B cell (primary cell): ENCODE measurements at regions not wholly inside any gene's neighbourhood (a gene's known extent, or its start where the extent isn't known, plus 50 kb on each side); places are given as distances from the start of the nearest gene placed in this dataset.

Experiments used
- ATAC-seq: fragments of 200-7000 bp; cut with Tn5 transposase; one replicate; pipeline ENCODE4 v1.10.0; 2021; ENCODE audit warnings: low read depth, mild to moderate bottlenecking, moderate number of reproducible peaks, moderate library complexity
- CTCF ChIA-PET: fragments of 350-600 bp; sonication (Branson Sonifier 250); formaldehyde crosslinking; loops from one replicate; lab custom pipeline; 2021; ENCODE audit warnings: antibody characterized with exemption, inconsistent platforms; lab: Charles Lee
- POLR2A ChIA-PET: fragments of 350-600 bp; sonication (Branson Sonifier 250); formaldehyde crosslinking; loops from one replicate; lab custom pipeline; 2021; ENCODE audit warnings: antibody characterized with exemption; lab: Charles Lee
- DNase-seq: peaks from one replicate; pipeline ENCODE4 v3.0.0; 2013
- H2AFZ ChIP-seq: 2 replicates; pipeline ENCODE4 v1.6.1; 2012; ENCODE audit warnings: mild to moderate bottlenecking, low read depth, low read length; ENCODE audit not compliant: insufficient read depth, poor library complexity, severe bottlenecking
- H3K27ac ChIP-seq, 2 donors: 1 replicate in 1 of 2; 2 replicates in 1 of 2; pipeline ENCODE4 v1.5.1; 2012 to 2013; ENCODE audit warnings: low read length in 2 of 2, mild to moderate bottlenecking in 2 of 2, moderate library complexity in 1 of 2
- H3K27me3 ChIP-seq, 4 experiments: fragments of 200-600 bp in 1 of 4; sonication (generic) in 1 of 4; replicated peaks in 1 of 4; 1 replicate in 2 of 4; 2 replicates in 2 of 4; pipeline versions ENCODE4 v1.6.1 to v1.7.0; 2013 to 2016; ENCODE audit warnings: low read length in 3 of 4, mild to moderate bottlenecking in 2 of 4, mixed read lengths in 1 of 4, moderate library complexity in 1 of 4; ENCODE audit not compliant: insufficient read depth in 4 of 4, control insufficient read depth in 3 of 4; ENCODE audit errors: control extremely low read depth in 1 of 4
- H3K36me3 ChIP-seq, 2 experiments: replicated peaks in 1 of 2; 1 replicate in 1 of 2; 2 replicates in 1 of 2; pipeline versions ENCODE4 v1.6.1 to v1.7.1; 2013; ENCODE audit warnings: low read length in 1 of 2; ENCODE audit not compliant: insufficient read depth in 2 of 2, control insufficient read depth in 1 of 2; ENCODE audit errors: control extremely low read depth in 1 of 2, extremely low read depth in 1 of 2
- H3K4me1 ChIP-seq, 2 donors: fragments of 200-600 bp in 1 of 2; sonication (generic) in 1 of 2; 1 replicate in 1 of 2; 2 replicates in 1 of 2; pipeline versions ENCODE4 v1.5.1 to v1.6.1; 2013 to 2017; ENCODE audit warnings: low read length in 2 of 2; ENCODE audit not compliant: control insufficient read depth in 2 of 2, insufficient read depth in 2 of 2
- H3K4me2 ChIP-seq: replicated peaks from 2 replicates; pipeline ENCODE3; 2012; ENCODE audit warnings: mild to moderate bottlenecking, low read depth, low read length; ENCODE audit not compliant: poor library complexity, severe bottlenecking
- H3K4me3 ChIP-seq, 5 experiments: fragments of 200-600 bp in 1 of 5; sonication (generic) in 1 of 5; 1 replicate in 3 of 5; 2 replicates in 2 of 5; pipeline versions ENCODE4 v1.5.1 to v1.7.0; 2011 to 2016; ENCODE audit warnings: low read length in 4 of 5, mild to moderate bottlenecking in 4 of 5, low read depth in 2 of 5, control low read depth in 1 of 5, moderate library complexity in 1 of 5; ENCODE audit not compliant: insufficient read depth in 1 of 5; ENCODE audit errors: control extremely low read depth in 1 of 5, extremely low read depth in 1 of 5
- H3K79me2 ChIP-seq: fragments of 200-600 bp; sonication (generic); one replicate; pipeline ENCODE4 v1.6.0; 2016; ENCODE audit warnings: low read length; ENCODE audit not compliant: control insufficient read depth, insufficient read depth
- H3K9ac ChIP-seq: fragments of 200-600 bp; sonication (generic); 2 replicates; pipeline ENCODE4 v1.6.1; 2017; ENCODE audit warnings: mild to moderate bottlenecking, low read length, moderate library complexity
- H3K9me3 ChIP-seq, 3 donors: one replicate each; pipeline versions ENCODE4 v1.6.1 to v1.7.1; 2013; ENCODE audit warnings: low read length in 2 of 3; ENCODE audit not compliant: control insufficient read depth in 2 of 3, insufficient read depth in 1 of 3; ENCODE audit errors: control extremely low read depth in 1 of 3
- H4K20me1 ChIP-seq: 2 replicates; pipeline ENCODE4 v1.6.0; 2012; ENCODE audit warnings: mild to moderate bottlenecking, low read length; ENCODE audit not compliant: insufficient read depth, control insufficient read depth, poor library complexity, severe bottlenecking
- H3K27ac Mint-ChIP-seq: one replicate; pipeline ENCODE4 v1.8.0; 2021; ENCODE audit warnings: mixed read lengths
- H3K27me3 Mint-ChIP-seq: one replicate; pipeline ENCODE4 v1.8.0; 2021; ENCODE audit warnings: mixed read lengths
- H3K4me1 Mint-ChIP-seq: one replicate; pipeline ENCODE4 v1.8.0; 2021; ENCODE audit warnings: mixed read lengths
- H3K4me3 Mint-ChIP-seq: one replicate; pipeline ENCODE4 v1.8.0; 2021; ENCODE audit warnings: mixed read lengths
- H3K9me3 Mint-ChIP-seq: one replicate; pipeline ENCODE4 v1.8.0; 2022; ENCODE audit warnings: mixed read lengths; ENCODE audit not compliant: insufficient read depth
- CTCF ChIP-seq: fragments of 200-600 bp; IDR thresholded peaks from one replicate; pipeline ENCODE4 v1.8.0; 2022; ENCODE audit warnings: antibody characterized with exemption, mild to moderate bottlenecking
- EZH2 ChIP-seq: IDR thresholded peaks from 2 replicates; pipeline ENCODE4 v1.6.1; 2012; ENCODE audit warnings: borderline replicate concordance, low read depth, mild to moderate bottlenecking, moderate library complexity, low read length; ENCODE audit not compliant: insufficient read depth, poor library complexity, severe bottlenecking
- WGBS: methylation state at CpG from one replicate; pipeline ENCODE4 v1.1.5; 2013; ENCODE audit warnings: missing lambda C conversion rate; ENCODE audit not compliant: insufficient coverage; 5-methylcytosine and 5-hydroxymethylcytosine counted together
- intact Hi-C: fragments of 100-400 bp; cut with micrococcal nuclease; formaldehyde crosslinking; loops from one replicate; pipeline ENCODE4 v1.10.0; 2022

- no CpG with 5 or more reads among the region's 1 CpG for WGBS
- Mint-ChIP-seq H3K4me3 (no peak overlapping the region), H3K27ac (no peak overlapping the region), H3K27me3 (peaks cover 45% of the 10 kb centered on the region), H3K4me1 (no peaks in the 10 kb centered on the region), H3K9me3 (no peaks in the 10 kb centered on the region)
- TF ChIP-seq EZH2 (no peak), CTCF (no peak)
- Histone ChIP-seq H2AFZ (no peak overlapping the region), H3K4me2 (no peak overlapping the region), H3K36me3 (no peaks in the 10 kb centered on the region), H3K27me3 (peaks cover 0 to 10% (median 0%) of the 10 kb centered on the region in 4 experiments), H3K9ac (no peak overlapping the region), H3K79me2 (no peaks in the 10 kb centered on the region), H3K4me1 (no peaks in the 10 kb centered on the region), H3K9me3 (peaks cover 0 to 6% (median 0%) of the 10 kb centered on the region in 3 donors), H3K27ac (no peak overlapping the region), H4K20me1 (no peaks in the 10 kb centered on the region), H3K4me3 (no peak overlapping the region)
- intact Hi-C loops, result no loop called here
- ATAC-seq, result no peak
- DNase-seq, result no peak
- ChIA-PET POLR2A (interaction anchor here (0.6 kb wide), 1 partner anchor 104 kb away, joined by 4 read pairs; no protein-coding TSS in a partner anchor), CTCF (interaction anchor here (7.0 kb wide), 1 partner anchor 11 kb away, joined by 36 read pairs; no protein-coding TSS in a partner anchor)
Measured at GRCh38 chr10:118470470-118470869, 125.0 kb downstream of the PRLHR start.

- H3K4me3 Mint-ChIP-seq, result no peak overlapping the region
- H4K20me1 ChIP-seq, result no peaks in the 10 kb centered on the region
- no peaks in the 10 kb centered on the region for H3K4me1 Mint-ChIP-seq
- no peak overlapping the region for H3K9ac ChIP-seq
- no peak overlapping the region for H2AFZ ChIP-seq
- no peaks in the 10 kb centered on the region for H3K36me3 ChIP-seq
- no peaks in the 10 kb centered on the region for H3K9me3 Mint-ChIP-seq
- no peaks in the 10 kb centered on the region for H3K79me2 ChIP-seq
- ChIA-PET POLR2A (no interaction called here), CTCF (no interaction called here)
- H3K27ac Mint-ChIP-seq, result no peak overlapping the region
- intact Hi-C loops, result no loop called here
- peaks cover 48% of the 10 kb centered on the region for H3K27me3 Mint-ChIP-seq
- no peak overlapping the region for H3K4me3 ChIP-seq
- DNase-seq (no peak), ATAC-seq (no peak)
- H3K4me1 ChIP-seq, result no peaks in the 10 kb centered on the region
- WGBS, result 60% methylated on average over 1 of the region's 6 CpGs
- TF ChIP-seq EZH2 (no peak), CTCF (no peak)
- H3K27me3 ChIP-seq, result peaks cover 0 to 10% (median 3%) of the 10 kb centered on the region in 4 experiments
- H3K9me3 ChIP-seq, result peaks cover 0 to 14% (median 0%) of the 10 kb centered on the region in 3 donors
- H3K4me2 ChIP-seq, result no peak overlapping the region
- no peak overlapping the region for H3K27ac ChIP-seq
Measured at GRCh38 chr10:118467200-118467599, 125.1 kb upstream of the FAM204A start.
